WERI-Rb-1 (cell line): ENCODE measurements at regions not wholly inside any gene's neighbourhood (a gene's known extent, or its start where the extent isn't known, plus 50 kb on each side); places are given as distances from the start of the nearest gene placed in this dataset.
"Not testable (repeated sequence)": the region's sequence is repeated elsewhere in the genome, so short reads cannot be mapped to it uniquely, and the experiment has no call there.

ENCODE experiments used
- DNase-seq: peaks from one replicate; pipeline ENCODE4 v3.0.0-alpha.2; 2020
- H3K27ac ChIP-seq: fragments of 250-450 bp; sonication (Bioruptor Pico); 2 replicates; pipeline ENCODE4 v1.5.1; 2020; ENCODE audit warnings: mild to moderate bottlenecking, moderate library complexity
- H3K27me3 ChIP-seq: fragments of 250-450 bp; sonication (Bioruptor Pico); 2 replicates; pipeline ENCODE4 v1.5.1; 2021; ENCODE audit warnings: mild to moderate bottlenecking, low read depth, moderate library complexity; ENCODE audit not compliant: insufficient read depth, severe bottlenecking
- H3K36me3 ChIP-seq: fragments of 250-450 bp; sonication (Bioruptor Pico); 2 replicates; pipeline ENCODE4 v1.5.1; 2020; ENCODE audit warnings: mild to moderate bottlenecking, moderate library complexity
- H3K4me3 ChIP-seq: 2 replicates; pipeline ENCODE4 v1.5.1; 2011; ENCODE audit warnings: low read depth, mild to moderate bottlenecking, control low read depth, low read length
- H3K9me3 ChIP-seq: fragments of 250-450 bp; sonication (Bioruptor Pico); 2 replicates; pipeline ENCODE4 v1.5.1; 2021; ENCODE audit warnings: mild to moderate bottlenecking, moderate library complexity; ENCODE audit not compliant: severe bottlenecking
- TF ChIP-seq, protein P1 (sequence below): IDR thresholded peaks from 2 replicates; pipeline ENCODE4 v1.5.1; 2011; ENCODE audit warnings: low read depth, mild to moderate bottlenecking, control low read depth, inconsistent platforms, low read length

DNA sequence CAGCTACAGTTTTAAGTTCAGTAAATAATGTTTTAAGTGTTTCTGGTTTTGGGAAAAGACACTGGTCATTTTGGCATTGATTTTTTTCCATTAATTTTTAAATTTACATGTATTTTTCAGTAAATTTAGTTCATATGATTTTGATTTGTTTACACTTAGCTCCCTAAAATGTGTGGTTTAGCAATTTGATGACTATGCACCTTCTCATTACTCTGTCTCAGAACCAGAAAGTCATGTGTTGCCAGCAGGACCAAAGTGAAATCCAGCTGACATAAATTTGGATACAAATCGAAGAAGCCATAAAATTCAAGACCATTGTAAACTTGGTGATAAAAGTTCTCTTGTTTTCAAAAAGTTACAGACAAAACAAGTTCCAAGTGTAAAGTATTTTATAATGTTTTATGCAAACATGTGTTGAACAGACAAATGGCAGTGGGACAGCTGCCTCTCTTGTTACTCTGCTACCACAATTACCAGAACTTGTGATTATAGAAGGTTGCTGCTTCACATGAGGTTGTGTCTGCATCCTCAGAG, 354.8 kb downstream of the NR2F1-AS1 start:
- no peaks in the 10 kb centered on the region for H3K9me3 ChIP-seq
- no peaks in the 10 kb centered on the region for H3K27me3 ChIP-seq
- TF ChIP-seq, protein P1, sequence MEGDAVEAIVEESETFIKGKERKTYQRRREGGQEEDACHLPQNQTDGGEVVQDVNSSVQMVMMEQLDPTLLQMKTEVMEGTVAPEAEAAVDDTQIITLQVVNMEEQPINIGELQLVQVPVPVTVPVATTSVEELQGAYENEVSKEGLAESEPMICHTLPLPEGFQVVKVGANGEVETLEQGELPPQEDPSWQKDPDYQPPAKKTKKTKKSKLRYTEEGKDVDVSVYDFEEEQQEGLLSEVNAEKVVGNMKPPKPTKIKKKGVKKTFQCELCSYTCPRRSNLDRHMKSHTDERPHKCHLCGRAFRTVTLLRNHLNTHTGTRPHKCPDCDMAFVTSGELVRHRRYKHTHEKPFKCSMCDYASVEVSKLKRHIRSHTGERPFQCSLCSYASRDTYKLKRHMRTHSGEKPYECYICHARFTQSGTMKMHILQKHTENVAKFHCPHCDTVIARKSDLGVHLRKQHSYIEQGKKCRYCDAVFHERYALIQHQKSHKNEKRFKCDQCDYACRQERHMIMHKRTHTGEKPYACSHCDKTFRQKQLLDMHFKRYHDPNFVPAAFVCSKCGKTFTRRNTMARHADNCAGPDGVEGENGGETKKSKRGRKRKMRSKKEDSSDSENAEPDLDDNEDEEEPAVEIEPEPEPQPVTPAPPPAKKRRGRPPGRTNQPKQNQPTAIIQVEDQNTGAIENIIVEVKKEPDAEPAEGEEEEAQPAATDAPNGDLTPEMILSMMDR, result no peak
- H3K36me3 ChIP-seq, result no peaks in the 10 kb centered on the region
- no peak overlapping the region for H3K27ac ChIP-seq
- DNase-seq, result no peak
- no peak overlapping the region for H3K4me3 ChIP-seq

DNA sequence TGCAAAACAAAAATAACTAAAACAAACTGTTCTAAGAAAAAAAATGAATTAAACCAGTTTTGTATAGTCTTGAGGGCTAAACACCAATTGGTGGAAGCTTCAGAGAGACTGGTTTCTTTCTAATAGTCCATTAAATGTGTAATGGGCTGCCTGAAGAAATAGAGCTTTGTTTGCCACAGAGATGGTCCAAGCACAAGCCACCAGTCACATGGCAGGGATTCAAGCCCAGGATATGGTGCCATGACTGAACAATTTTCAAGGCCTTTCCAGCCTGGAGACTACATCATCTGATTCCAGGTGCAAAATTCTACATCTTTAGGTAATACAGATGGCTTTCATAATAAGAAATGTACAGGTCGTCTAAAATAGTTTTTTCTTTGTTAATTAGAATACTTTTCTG, 355.3 kb downstream of the NR2F1-AS1 start:
- H3K27me3 ChIP-seq, result no peaks in the 10 kb centered on the region
- H3K9me3 ChIP-seq, result no peaks in the 10 kb centered on the region
- TF ChIP-seq, protein P1, result no peak
- no peaks in the 10 kb centered on the region for H3K36me3 ChIP-seq
- no peak overlapping the region for H3K4me3 ChIP-seq
- no peak for DNase-seq
- no peak overlapping the region for H3K27ac ChIP-seq

DNA sequence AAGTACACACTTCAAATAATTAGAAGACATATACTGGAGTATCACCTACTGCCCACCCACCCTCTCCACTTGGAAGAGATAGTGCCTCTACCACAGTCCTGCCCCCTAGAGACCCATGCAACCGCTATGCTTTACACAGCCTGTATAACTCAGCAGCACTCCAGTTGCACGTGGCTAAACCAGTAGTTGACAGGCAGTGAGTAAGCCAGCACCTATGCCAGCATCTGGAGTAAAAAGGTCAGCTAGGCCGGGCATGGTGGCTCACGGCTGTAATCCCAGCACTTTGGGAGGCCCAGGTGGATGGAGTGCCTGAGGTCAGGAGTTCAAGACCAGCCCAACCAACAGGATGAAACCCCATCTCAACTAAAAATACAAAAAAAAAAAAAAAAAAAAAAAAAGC, 356.4 kb downstream of the NR2F1-AS1 start:
- no peaks in the 10 kb centered on the region for H3K36me3 ChIP-seq
- TF ChIP-seq, protein P1, result no peak
- no peak overlapping the region for H3K4me3 ChIP-seq
- no peaks in the 10 kb centered on the region for H3K9me3 ChIP-seq
- DNase-seq, result no peak
- H3K27ac ChIP-seq, result no peak overlapping the region
- no peaks in the 10 kb centered on the region for H3K27me3 ChIP-seq

DNA sequence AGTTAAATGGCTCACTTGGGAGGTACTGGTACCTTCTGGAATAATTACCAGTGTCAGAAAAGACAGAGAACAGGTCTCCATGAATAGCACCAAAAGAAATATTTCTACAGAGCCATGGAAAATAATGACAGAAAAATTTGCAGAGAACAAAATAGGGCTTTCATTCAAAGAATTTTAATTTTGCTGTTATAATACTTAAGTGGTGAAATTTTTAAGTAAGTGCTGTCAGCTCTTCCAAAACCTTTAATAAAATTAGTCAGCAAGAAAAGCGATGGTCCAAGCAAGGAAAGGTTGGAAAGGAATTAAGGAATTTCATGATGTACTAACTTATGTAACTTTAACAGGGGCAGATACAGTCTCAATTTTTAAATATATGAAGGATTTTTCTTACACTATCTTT, 359.2 kb downstream of the NR2F1-AS1 start:
- DNase-seq, result no peak
- Histone ChIP-seq H3K4me3 (no peak overlapping the region), H3K9me3 (no peaks in the 10 kb centered on the region), H3K27me3 (no peaks in the 10 kb centered on the region), H3K27ac (no peak overlapping the region), H3K36me3 (no peaks in the 10 kb centered on the region)
- TF ChIP-seq, protein P1, result no peak

DNA sequence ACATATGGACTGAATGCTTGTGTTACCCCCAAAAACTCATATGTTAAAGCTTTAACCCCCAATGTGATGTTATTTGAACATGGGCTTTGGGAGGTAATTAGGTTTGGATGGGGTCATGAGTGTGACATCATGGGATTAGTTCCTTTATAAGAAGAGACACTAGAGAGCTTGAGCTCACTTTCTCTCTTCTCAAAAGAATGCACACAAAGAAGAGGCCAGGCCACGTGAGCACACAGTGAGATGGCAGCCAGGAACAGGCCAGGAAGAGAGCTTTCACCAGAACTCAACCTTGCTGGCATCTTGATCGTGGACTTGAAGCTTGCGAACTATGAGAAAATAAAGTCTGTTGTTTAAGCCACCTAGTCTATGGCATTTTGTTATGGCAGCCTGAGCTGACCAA, 360.6 kb downstream of the NR2F1-AS1 start:
- no peaks in the 10 kb centered on the region for H3K9me3 ChIP-seq
- H3K27ac ChIP-seq, result no peak overlapping the region
- no peaks in the 10 kb centered on the region for H3K27me3 ChIP-seq
- no peak overlapping the region for H3K4me3 ChIP-seq
- no peak for DNase-seq
- TF ChIP-seq, protein P1, result no peak
- H3K36me3 ChIP-seq, result no peaks in the 10 kb centered on the region

GRCh38 chr5:93219641-93220145, 361.3 kb downstream of the NR2F1-AS1 start:
- DNase-seq, result no peak
- no peak overlapping the region for H3K27ac ChIP-seq
- no peaks in the 10 kb centered on the region for H3K27me3 ChIP-seq
- H3K9me3 ChIP-seq, result no peaks in the 10 kb centered on the region
- H3K4me3 ChIP-seq, result no peak overlapping the region
- H3K36me3 ChIP-seq, result no peaks in the 10 kb centered on the region
- TF ChIP-seq, protein P1, result no peak

DNA sequence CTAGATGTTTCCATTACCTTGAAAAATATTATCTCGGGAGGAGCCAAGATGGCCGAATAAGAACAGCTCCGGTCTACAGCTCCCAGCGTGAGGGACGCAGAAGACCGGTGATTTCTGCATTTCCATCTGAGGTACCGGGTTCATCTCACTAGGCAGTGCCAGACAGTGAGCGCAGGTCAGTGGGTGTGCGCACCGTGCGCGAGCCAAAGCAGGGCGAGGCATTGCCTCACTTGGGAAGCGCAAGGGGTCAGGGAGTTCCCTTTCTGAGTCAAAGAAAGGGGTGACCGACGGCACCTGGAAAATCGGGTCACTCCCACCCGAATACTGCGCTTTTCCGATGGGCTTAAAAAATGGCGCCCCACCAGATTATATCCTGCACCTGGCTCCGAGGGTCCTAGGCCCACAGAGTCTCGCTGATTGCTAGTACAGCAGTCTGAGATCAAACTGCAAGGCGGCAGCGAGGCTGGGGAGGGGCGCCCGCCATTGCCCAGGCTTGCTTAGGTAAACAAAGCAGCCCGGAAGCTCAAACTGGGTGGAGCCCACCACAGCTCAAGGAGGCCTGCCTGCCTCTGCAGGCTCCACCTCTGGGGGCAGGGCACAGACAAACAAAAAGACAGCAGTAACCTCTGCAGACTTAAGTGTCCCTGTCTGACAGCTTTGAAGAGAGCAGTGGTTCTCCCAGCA, 367.8 kb downstream of the NR2F1-AS1 start:
- DNase-seq, H3K9me3 ChIP-seq, H3K4me3 ChIP-seq, H3K27ac ChIP-seq, H3K27me3 ChIP-seq, H3K36me3 ChIP-seq: not testable (repeated sequence)
